HEK293T (cell line): ENCODE measurements at regions not wholly inside any gene's neighbourhood (a gene's known extent, or its start where the extent isn't known, plus 50 kb on each side); places are given as distances from the start of the nearest gene placed in this dataset.

Experiments used
- ARNT ChIP-seq: fragments of 450-650 bp; IDR thresholded peaks from 2 replicates; pipeline ENCODE4 v1.6.1; 2017; ENCODE audit warnings: mild to moderate bottlenecking
- BHLHE40 ChIP-seq: fragments of 450-650 bp; IDR thresholded peaks from 2 replicates; pipeline ENCODE4 v1.6.1; 2016; ENCODE audit warnings: mild to moderate bottlenecking, moderate library complexity, borderline replicate concordance
- ELF4 ChIP-seq: fragments of 450-650 bp; IDR thresholded peaks from 2 replicates; pipeline ENCODE4 v1.6.1; 2017; ENCODE audit warnings: antibody characterized with exemption
- FOXA1 ChIP-seq: fragments of 450-650 bp; IDR thresholded peaks from 2 replicates; pipeline ENCODE4 v1.6.1; 2016; ENCODE audit warnings: mild to moderate bottlenecking
- FOXK2 ChIP-seq: fragments of 450-650 bp; IDR thresholded peaks from 2 replicates; pipeline ENCODE4 v1.6.1; 2016; ENCODE audit warnings: mild to moderate bottlenecking
- FOXM1 ChIP-seq: fragments of 450-650 bp; IDR thresholded peaks from 2 replicates; pipeline ENCODE4 v1.6.1; 2017; ENCODE audit warnings: mild to moderate bottlenecking, borderline replicate concordance
- HDGF ChIP-seq: fragments of 450-650 bp; IDR thresholded peaks from 2 replicates; pipeline ENCODE4 v1.6.1; 2017; ENCODE audit warnings: antibody characterized with exemption, borderline replicate concordance
- NFRKB ChIP-seq: fragments of 450-650 bp; IDR thresholded peaks from 2 replicates; pipeline ENCODE4 v1.6.1; 2016; ENCODE audit warnings: mild to moderate bottlenecking, moderate library complexity
- PKNOX1 ChIP-seq: fragments of 450-650 bp; IDR thresholded peaks from 2 replicates; pipeline ENCODE4 v1.6.1; 2016
- SP1 ChIP-seq: fragments of 450-650 bp; IDR thresholded peaks from 2 replicates; pipeline ENCODE4 v1.6.1; 2017
- SUZ12 ChIP-seq: fragments of 450-650 bp; IDR thresholded peaks from 2 replicates; pipeline ENCODE4 v1.6.1; 2016; ENCODE audit warnings: mild to moderate bottlenecking
- TARDBP ChIP-seq: fragments of 450-650 bp; IDR thresholded peaks from 2 replicates; pipeline ENCODE4 v1.6.1; 2016
- ZNF384 ChIP-seq: fragments of 450-650 bp; IDR thresholded peaks from 2 replicates; pipeline ENCODE4 v1.6.1; 2016

- TF ChIP-seq ELF4, result no peak
- TF ChIP-seq SUZ12, result no peak
- TF ChIP-seq FOXM1, result no peak
- no peak for TF ChIP-seq SP1
- no peak for TF ChIP-seq FOXA1
- TF ChIP-seq BHLHE40, result no peak
- TF ChIP-seq ZNF384, result no peak
- no peak for TF ChIP-seq TARDBP
- no peak for TF ChIP-seq ARNT
- no peak for TF ChIP-seq FOXK2
- TF ChIP-seq PKNOX1, result no peak
- TF ChIP-seq HDGF, result no peak
- no peak for TF ChIP-seq NFRKB
These were observed 422.1 kb upstream of the SETBP1 start for GRCh38 chr18:44258576-44258975.
